HG02678 (cell line): ENCODE measurements at regions not wholly inside any gene's neighbourhood (a gene's known extent, or its start where the extent isn't known, plus 50 kb on each side); places are given as distances from the start of the nearest gene placed in this dataset.

Experiments used
- ATAC-seq: cut with Tn5 transposase; IDR thresholded peaks from one replicate; pipeline ENCODE4 v1.9.1; 2021; ENCODE audit warnings: mild to moderate bottlenecking, moderate library complexity; ENCODE audit not compliant: unreplicated experiment

GRCh38 chr5:35324679-35325078, 94.4 kb upstream of the PRLR start:
- ATAC-seq = no peak

GRCh38 chr5:35324201-35324600, 93.9 kb upstream of the PRLR start:
- ATAC-seq = no peak

- peak; percentile 15 for ATAC-seq
Measured at GRCh38 chr5:35320029-35320428, 89.7 kb upstream of the PRLR start.

- ATAC-seq = peak; percentile 96
Measured at GRCh38 chr5:35319333-35320002, 89.2 kb upstream of the PRLR start.

GRCh38 chr5:35317586-35317985, 87.3 kb upstream of the PRLR start:
- no peak for ATAC-seq

GRCh38 chr5:35316611-35317274, 86.5 kb upstream of the PRLR start:
- no peak for ATAC-seq

GRCh38 chr5:35313291-35313690, 83.0 kb upstream of the PRLR start:
- no peak for ATAC-seq

GRCh38 chr5:35312267-35312666, 82.0 kb upstream of the PRLR start:
- ATAC-seq = no peak

GRCh38 chr5:35309365-35310130, 79.3 kb upstream of the PRLR start:
- no peak for ATAC-seq

- peak; percentile 83 for ATAC-seq
Measured at GRCh38 chr5:35308421-35308820, 78.1 kb upstream of the PRLR start.

GRCh38 chr5:35306716-35307365, 76.6 kb upstream of the PRLR start:
- ATAC-seq = no peak

GRCh38 chr5:35305336-35306020, 75.2 kb upstream of the PRLR start:
- ATAC-seq = no peak

GRCh38 chr5:35304291-35304690, 74.0 kb upstream of the PRLR start:
- ATAC-seq = no peak

- peak; percentile 34 for ATAC-seq
Measured at GRCh38 chr5:35303152-35303551, 72.9 kb upstream of the PRLR start.

GRCh38 chr5:35302544-35302943, 72.3 kb upstream of the PRLR start:
- peak; percentile 92 for ATAC-seq

- no peak for ATAC-seq
Measured at GRCh38 chr5:35297755-35298154, 67.5 kb upstream of the PRLR start.

GRCh38 chr5:35294976-35295375, 64.7 kb upstream of the PRLR start:
- ATAC-seq = no peak

- ATAC-seq = no peak
Measured at GRCh38 chr5:35294017-35294416, 63.7 kb upstream of the PRLR start.

GRCh38 chr5:35285435-35285834, 55.1 kb upstream of the PRLR start:
- ATAC-seq = no peak

- no peak for ATAC-seq
Measured at GRCh38 chr5:35285011-35285410, 54.7 kb upstream of the PRLR start.

- no peak for ATAC-seq
Measured at GRCh38 chr5:35284364-35284763, 54.1 kb upstream of the PRLR start.
